WTC11 (cell line): ENCODE measurements at regions not wholly inside any gene's neighbourhood (a gene's known extent, or its start where the extent isn't known, plus 50 kb on each side); places are given as distances from the start of the nearest gene placed in this dataset.

Experiments
- AFF4 ChIP-seq: sonication (generic); formaldehyde crosslinking; IDR thresholded peaks from 2 replicates; pipeline ENCODE4 v1.8.1; 2023; ENCODE audit warnings: mild to moderate bottlenecking, missing genetic modification reagents, borderline replicate concordance
- CREM ChIP-seq: sonication (generic); formaldehyde crosslinking; IDR thresholded peaks from 2 replicates; pipeline ENCODE4 v1.8.1; 2022; ENCODE audit warnings: mild to moderate bottlenecking, missing genetic modification reagents, moderate library complexity
- CTCF ChIP-seq: fragments of 200-600 bp; IDR thresholded peaks from 2 replicates; pipeline ENCODE4 v1.8.0; 2022; ENCODE audit warnings: antibody characterized with exemption
- FOXK1 ChIP-seq: sonication (generic); formaldehyde crosslinking; IDR thresholded peaks from 2 replicates; pipeline ENCODE4 v1.8.0; 2022; ENCODE audit warnings: mild to moderate bottlenecking, moderate library complexity, missing genetic modification reagents
- HMGXB4 ChIP-seq: sonication (generic); formaldehyde crosslinking; IDR thresholded peaks from 2 replicates; pipeline ENCODE4 v1.8.1; 2023; ENCODE audit warnings: mild to moderate bottlenecking, moderate library complexity, missing genetic modification reagents
- IRF2 ChIP-seq: sonication (generic); formaldehyde crosslinking; IDR thresholded peaks from 2 replicates; pipeline ENCODE4 v1.8.0; 2022; ENCODE audit warnings: low read depth, missing genetic modification reagents, borderline replicate concordance
- JUN ChIP-seq: sonication (generic); formaldehyde crosslinking; IDR thresholded peaks from 2 replicates; pipeline ENCODE4 v1.8.0; 2023; ENCODE audit warnings: mild to moderate bottlenecking, missing genetic modification reagents
- MLX ChIP-seq: sonication (generic); formaldehyde crosslinking; IDR thresholded peaks from 2 replicates; pipeline ENCODE4 v1.8.1; 2023; ENCODE audit warnings: mild to moderate bottlenecking, missing genetic modification reagents, moderate library complexity
- MYBL2 ChIP-seq: sonication (generic); formaldehyde crosslinking; IDR thresholded peaks from 2 replicates; pipeline ENCODE4 v1.8.1; 2023; ENCODE audit warnings: mild to moderate bottlenecking, moderate library complexity, missing genetic modification reagents
- NFYB ChIP-seq: sonication (generic); formaldehyde crosslinking; conservative IDR thresholded peaks from 2 replicates; pipeline ENCODE4 v1.8.0; 2022; ENCODE audit warnings: low read depth, missing genetic modification reagents
- NR2C2 ChIP-seq: sonication (generic); formaldehyde crosslinking; IDR thresholded peaks from 2 replicates; pipeline ENCODE4 v1.8.0; 2022; ENCODE audit warnings: mild to moderate bottlenecking, missing genetic modification reagents
- SP1 ChIP-seq: sonication (generic); formaldehyde crosslinking; conservative IDR thresholded peaks from 2 replicates; pipeline ENCODE4 v1.8.1; 2022; ENCODE audit warnings: missing genetic modification reagents
- USF1 ChIP-seq: sonication (generic); formaldehyde crosslinking; IDR thresholded peaks from 2 replicates; pipeline ENCODE4 v1.8.0; 2022; ENCODE audit warnings: mild to moderate bottlenecking, missing genetic modification reagents
- USF2 ChIP-seq: sonication (generic); formaldehyde crosslinking; IDR thresholded peaks from 2 replicates; pipeline ENCODE4 v1.8.1; 2023; ENCODE audit warnings: mild to moderate bottlenecking, missing genetic modification reagents, moderate library complexity

GRCh38 chr12:78359520-78359919 is 505.1 kb upstream of the SYT1 start:
- TF ChIP-seq IRF2 (CRISPR knock-in tag) (no peak), FOXK1 (CRISPR knock-in tag) (no peak), NFYB (no peak), HMGXB4 (CRISPR knock-in tag) (no peak), NR2C2 (CRISPR knock-in tag) (no peak), JUN (CRISPR knock-in tag) (no peak), CTCF (no peak), CREM (no peak), USF2 (CRISPR knock-in tag) (no peak), SP1 (CRISPR knock-in tag) (no peak), USF1 (CRISPR knock-in tag) (no peak), MYBL2 (CRISPR knock-in tag) (no peak), MLX (CRISPR knock-in tag) (no peak), AFF4 (no peak)
